AG04449 (cell line): ENCODE measurements at regions not wholly inside any gene's neighbourhood (a gene's known extent, or its start where the extent isn't known, plus 50 kb on each side); places are given as distances from the start of the nearest gene placed in this dataset.

ENCODE experiments used
- CTCF ChIA-PET: fragments of 350-600 bp; formaldehyde crosslinking; extraction: SDS; loops from one replicate; lab custom pipeline; 2021; ENCODE audit warnings: antibody characterized with exemption; lab: Yijun Ruan, JAX
- POLR2A ChIA-PET: fragments of 400-600, 350-600 bp; formaldehyde crosslinking; extraction: SDS; loops from one replicate; lab custom pipeline; 2020; ENCODE audit warnings: antibody characterized with exemption, inconsistent platforms; lab: Yijun Ruan, JAX
- DNase-seq: peaks from one replicate; pipeline ENCODE4 v3.0.0-alpha.2; 2010; ENCODE audit warnings: low read depth, low spot score
- H3K4me3 ChIP-seq: 2 replicates; pipeline ENCODE4 v1.5.1; 2011; ENCODE audit warnings: low read depth, mild to moderate bottlenecking, control low read depth, low read length
- TF ChIP-seq, protein P1 (sequence below): IDR thresholded peaks from one replicate; pipeline ENCODE4 v1.5.1; 2011; ENCODE audit warnings: mild to moderate bottlenecking, moderate library complexity, low read length, control low read depth, inconsistent platforms; ENCODE audit not compliant: insufficient read depth; ENCODE audit errors: missing control alignments

DNA sequence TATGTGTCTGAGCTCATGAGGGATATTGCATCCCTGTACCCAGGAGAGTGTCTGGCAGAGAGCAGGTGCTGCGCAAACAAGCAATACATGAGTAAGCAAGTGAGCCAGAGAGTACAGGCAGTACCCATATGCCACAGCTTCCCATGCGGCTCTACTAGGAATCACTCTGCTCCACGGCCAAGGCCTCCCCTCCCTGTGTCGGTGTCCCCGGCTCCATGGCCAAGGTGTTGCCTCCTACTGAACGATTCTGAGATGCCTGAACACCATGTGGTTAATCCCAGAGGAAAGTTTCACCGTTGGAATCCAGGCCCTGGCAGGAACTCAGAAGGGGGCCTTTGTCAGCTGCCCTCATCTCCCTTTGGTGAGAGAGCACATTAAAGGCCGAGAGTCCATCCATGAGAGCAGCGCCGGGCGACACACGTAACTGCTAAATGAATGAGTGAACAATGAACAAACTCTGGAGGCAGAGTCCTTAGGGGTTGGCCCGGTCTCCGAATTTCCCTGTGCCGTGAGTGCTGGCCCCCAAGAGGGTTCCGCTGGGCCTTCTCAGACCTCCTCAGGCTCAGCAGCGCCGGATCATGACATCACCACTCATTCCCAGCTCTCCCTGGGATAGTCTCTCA, 136.0 kb upstream of the FAM20C start:
- ChIA-PET CTCF (interaction anchor here (1.8 kb wide), 1 partner anchor 9 kb away, joined by 4 read pairs; no protein-coding TSS in a partner anchor), POLR2A (no interaction called here)
- TF ChIP-seq, protein P1, sequence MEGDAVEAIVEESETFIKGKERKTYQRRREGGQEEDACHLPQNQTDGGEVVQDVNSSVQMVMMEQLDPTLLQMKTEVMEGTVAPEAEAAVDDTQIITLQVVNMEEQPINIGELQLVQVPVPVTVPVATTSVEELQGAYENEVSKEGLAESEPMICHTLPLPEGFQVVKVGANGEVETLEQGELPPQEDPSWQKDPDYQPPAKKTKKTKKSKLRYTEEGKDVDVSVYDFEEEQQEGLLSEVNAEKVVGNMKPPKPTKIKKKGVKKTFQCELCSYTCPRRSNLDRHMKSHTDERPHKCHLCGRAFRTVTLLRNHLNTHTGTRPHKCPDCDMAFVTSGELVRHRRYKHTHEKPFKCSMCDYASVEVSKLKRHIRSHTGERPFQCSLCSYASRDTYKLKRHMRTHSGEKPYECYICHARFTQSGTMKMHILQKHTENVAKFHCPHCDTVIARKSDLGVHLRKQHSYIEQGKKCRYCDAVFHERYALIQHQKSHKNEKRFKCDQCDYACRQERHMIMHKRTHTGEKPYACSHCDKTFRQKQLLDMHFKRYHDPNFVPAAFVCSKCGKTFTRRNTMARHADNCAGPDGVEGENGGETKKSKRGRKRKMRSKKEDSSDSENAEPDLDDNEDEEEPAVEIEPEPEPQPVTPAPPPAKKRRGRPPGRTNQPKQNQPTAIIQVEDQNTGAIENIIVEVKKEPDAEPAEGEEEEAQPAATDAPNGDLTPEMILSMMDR, result no peak
- no peak for DNase-seq
- H3K4me3 ChIP-seq, result no peak overlapping the region

DNA sequence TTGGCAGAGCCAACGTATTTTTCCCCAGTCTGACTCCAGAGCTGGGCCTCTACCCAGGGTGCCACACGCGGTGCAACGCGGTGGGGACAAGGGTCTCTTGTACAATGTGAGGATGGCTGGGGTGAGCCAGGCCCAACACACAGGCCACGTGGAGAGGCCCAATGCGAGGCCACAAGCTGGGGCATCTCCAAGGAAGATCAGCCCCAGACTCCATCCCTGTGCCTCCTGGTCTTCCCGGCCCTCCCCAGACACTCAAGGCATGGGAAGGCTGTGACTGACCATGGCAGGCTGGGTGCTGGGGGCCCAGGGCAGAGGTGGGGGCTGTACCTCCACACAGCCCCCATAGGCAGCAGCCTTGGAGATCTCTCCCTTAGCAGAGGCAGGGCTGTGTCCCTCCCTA, 135.3 kb upstream of the FAM20C start:
- POLR2A ChIA-PET, result no interaction called here
- CTCF ChIA-PET, result no interaction called here
- no peak overlapping the region for H3K4me3 ChIP-seq
- DNase-seq, result no peak
- TF ChIP-seq, protein P1, result no peak

DNA sequence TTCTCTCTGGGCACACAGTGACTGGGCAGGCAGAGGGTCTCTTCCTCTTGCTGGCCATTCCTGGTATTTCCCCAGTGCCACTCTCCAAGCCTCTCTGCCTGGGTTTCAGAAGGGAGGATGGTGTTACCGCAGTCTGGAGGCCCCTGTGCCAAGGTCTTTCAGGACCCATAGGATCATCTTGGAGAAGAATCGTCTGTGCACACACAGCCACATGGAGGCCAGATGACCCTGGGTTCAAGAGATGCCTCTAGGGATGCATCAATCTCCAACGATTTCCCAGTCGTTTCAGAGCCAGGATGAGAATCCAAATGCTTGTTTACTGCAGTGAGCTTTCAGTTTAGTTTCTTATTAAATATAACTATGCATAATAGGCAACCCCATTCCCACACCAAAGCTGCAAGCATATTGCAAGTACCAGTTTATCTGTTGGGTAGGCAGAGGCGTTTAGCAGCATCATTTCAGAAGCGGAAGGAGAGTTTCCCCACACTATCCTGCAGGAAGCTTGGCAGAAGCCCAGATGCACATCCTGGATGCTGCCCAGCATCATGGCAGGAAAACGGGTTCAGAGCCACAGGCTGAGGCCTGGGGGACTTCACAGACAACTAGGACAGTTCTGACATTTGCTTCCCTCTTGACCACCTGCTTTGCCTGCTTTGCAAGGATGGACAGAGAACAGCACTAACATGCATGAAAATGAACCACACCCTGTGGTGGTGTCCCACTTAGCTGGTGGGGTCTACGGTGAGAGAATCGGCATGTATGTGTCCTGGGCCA, 134.7 kb upstream of the FAM20C start:
- DNase-seq, result no peak
- TF ChIP-seq, protein P1, result no peak
- no peak overlapping the region for H3K4me3 ChIP-seq
- ChIA-PET POLR2A (no interaction called here), CTCF (no interaction called here)

DNA sequence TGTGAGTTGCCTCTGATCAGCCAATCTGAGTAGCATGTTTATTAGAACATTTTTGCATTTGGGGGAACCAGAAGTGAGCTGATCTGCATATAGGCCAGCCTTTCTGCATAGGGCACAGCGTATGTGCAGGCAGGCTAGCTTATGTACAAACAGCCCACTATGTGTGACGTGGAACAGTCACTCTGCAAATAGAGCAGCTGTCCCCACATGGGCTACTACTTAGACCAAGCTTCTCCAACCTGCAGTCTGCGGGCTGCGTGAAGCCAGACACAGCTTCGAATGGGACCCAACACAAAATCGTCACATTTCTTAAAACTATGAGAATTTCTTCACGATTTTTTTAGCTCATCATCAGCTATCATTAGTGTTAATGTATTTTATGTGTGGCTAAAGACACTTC, 134.1 kb upstream of the FAM20C start:
- no peak overlapping the region for H3K4me3 ChIP-seq
- ChIA-PET CTCF (interaction anchor here (1.5 kb wide), 1 partner anchor 134 kb away, joined by 4 read pairs; the partner anchor contains the start of gene FAM20C), POLR2A (no interaction called here)
- TF ChIP-seq, protein P1, result no peak
- no peak for DNase-seq

DNA sequence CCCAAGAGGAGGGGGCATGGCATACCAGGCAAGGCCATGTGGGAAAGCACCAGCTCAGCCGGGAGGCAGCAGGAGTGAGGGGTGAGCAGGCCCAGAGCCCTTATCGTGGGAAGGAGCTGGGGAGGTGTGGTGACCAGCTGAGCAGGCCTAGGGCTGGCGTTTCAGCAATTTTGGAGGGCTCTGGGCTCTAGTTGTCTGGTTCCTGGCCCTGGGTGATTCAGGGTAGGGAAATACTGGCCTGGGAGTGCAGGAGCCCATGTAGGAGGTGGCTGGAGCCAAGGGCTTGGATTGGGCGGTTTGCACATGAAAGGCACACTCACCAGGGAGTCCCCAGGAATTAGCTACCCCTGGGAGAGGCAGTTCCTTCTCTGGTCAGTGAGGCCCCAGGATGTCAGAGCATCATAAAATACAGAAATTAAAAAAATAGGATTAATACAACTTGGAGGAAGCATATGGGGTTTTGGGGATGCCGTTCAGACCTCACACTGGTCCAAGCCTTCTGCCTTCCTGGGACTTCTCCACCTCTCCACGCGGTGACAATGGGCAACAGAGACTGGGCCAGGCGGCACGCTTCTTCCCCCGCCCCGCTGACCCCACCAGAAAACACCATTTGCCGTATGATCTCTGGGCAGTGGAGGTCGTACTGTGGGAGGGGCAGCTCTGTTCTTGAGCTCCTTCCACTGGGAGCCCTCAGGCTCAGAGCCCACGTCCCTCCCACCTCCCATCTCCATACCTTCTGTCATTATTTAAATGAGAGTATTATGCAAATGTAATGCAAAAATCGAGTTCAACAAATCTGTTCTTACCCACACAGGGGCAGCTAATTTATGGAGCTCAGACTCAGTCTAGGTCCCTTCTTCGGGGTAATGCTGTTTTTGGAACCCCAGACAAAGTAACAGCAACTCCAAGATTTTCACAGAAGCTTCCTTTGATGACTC, 133.0 kb upstream of the FAM20C start:
- TF ChIP-seq, protein P1, result no peak
- no peak overlapping the region for H3K4me3 ChIP-seq
- ChIA-PET CTCF (interaction anchor here (1.3 to 1.5 kb wide), 2 partner anchors 9 to 133 kb away, joined by 4 read pairs; partner anchors contain the start of gene FAM20C), POLR2A (no interaction called here)
- DNase-seq, result no peak
